IPS DF 6.9 (cell line): ENCODE measurements at regions not wholly inside any gene's neighbourhood (a gene's known extent, or its start where the extent isn't known, plus 50 kb on each side); places are given as distances from the start of the nearest gene placed in this dataset.
"Not testable (repeated sequence)": the region's sequence is repeated elsewhere in the genome, so short reads cannot be mapped to it uniquely, and the experiment has no call there.

Experiments used
- DNase-seq: peaks from one replicate; pipeline ENCODE4 v3.0.0-alpha.2; 2013; ENCODE audit warnings: low read depth, low spot score
- H3K27ac ChIP-seq: one replicate; pipeline ENCODE4 v1.5.1; 2013; ENCODE audit warnings: low read length, control low read depth
- H3K27me3 ChIP-seq: 2 replicates; pipeline ENCODE4 v1.6.1; 2013; ENCODE audit warnings: mild to moderate bottlenecking, low read length; ENCODE audit not compliant: control insufficient read depth, insufficient read depth
- H3K36me3 ChIP-seq: 2 replicates; pipeline ENCODE4 v1.6.1; 2013; ENCODE audit warnings: low read length; ENCODE audit not compliant: control insufficient read depth, insufficient read depth
- H3K4me1 ChIP-seq: 2 replicates; pipeline ENCODE4 v1.6.1; 2013; ENCODE audit warnings: low read length; ENCODE audit not compliant: control insufficient read depth, insufficient read depth
- H3K4me3 ChIP-seq: 2 replicates; pipeline ENCODE4 v1.5.1; 2013; ENCODE audit warnings: mild to moderate bottlenecking, low read length
- H3K9me3 ChIP-seq: 2 replicates; pipeline ENCODE4 v1.6.1; 2013; ENCODE audit warnings: low read length, inconsistent platforms; ENCODE audit not compliant: control insufficient read depth, insufficient read depth
- WGBS: extraction: QIAGEN DNeasy Blood & Tissue Kit; methylation state at CpG from one replicate; pipeline ENCODE4 v1.1.7; 2013; ENCODE audit warnings: mixed read lengths, missing lambda C conversion rate; ENCODE audit not compliant: insufficient read length, insufficient coverage; 5-methylcytosine and 5-hydroxymethylcytosine counted together

- Histone ChIP-seq H3K9me3 (no peaks in the 10 kb centered on the region), H3K4me3 (no peak overlapping the region), H3K27me3 (no peaks in the 10 kb centered on the region), H3K4me1 (no peaks in the 10 kb centered on the region; the same call in 1 of the 2 replicates), H3K27ac (no peak overlapping the region), H3K36me3 (no peaks in the 10 kb centered on the region)
- no CpG with 5 or more reads among the region's 3 CpGs for WGBS
- no peak for DNase-seq
These were observed 206.3 kb downstream of the SIPA1L2 start for GRCh38 chr1:232423591-232423990.

- H3K9me3 ChIP-seq = no peaks in the 10 kb centered on the region
- H3K4me1 ChIP-seq = no peaks in the 10 kb centered on the region; the same call in 1 of the 2 replicates
- no peaks in the 10 kb centered on the region for H3K36me3 ChIP-seq
- DNase-seq = no peak
- no peaks in the 10 kb centered on the region for H3K27me3 ChIP-seq
- WGBS = no CpG with 5 or more reads among the region's 8 CpGs
- no peak overlapping the region for H3K27ac ChIP-seq
- H3K4me3 ChIP-seq = no peak overlapping the region
These were observed 207.0 kb downstream of the SIPA1L2 start for GRCh38 chr1:232422898-232423297.

GRCh38 chr1:232422098-232422497 lies 207.8 kb downstream of the SIPA1L2 start:
- no peak for DNase-seq
- Histone ChIP-seq H3K36me3 (no peaks in the 10 kb centered on the region), H3K27ac (no peak overlapping the region), H3K4me3 (no peak overlapping the region), H3K27me3 (no peaks in the 10 kb centered on the region), H3K4me1 (no peaks in the 10 kb centered on the region; the same call in 1 of the 2 replicates), H3K9me3 (no peaks in the 10 kb centered on the region)

GRCh38 chr1:232421143-232421796 lies 208.7 kb downstream of the SIPA1L2 start:
- WGBS = no CpG with 5 or more reads among the region's 9 CpGs
- Histone ChIP-seq H3K9me3 (no peaks in the 10 kb centered on the region), H3K27ac (no peak overlapping the region), H3K27me3 (no peaks in the 10 kb centered on the region), H3K4me3 (no peak overlapping the region), H3K36me3 (no peaks in the 10 kb centered on the region), H3K4me1 (no peaks in the 10 kb centered on the region; the same call in 1 of the 2 replicates)
- no peak for DNase-seq

GRCh38 chr1:232417636-232418248 lies 212.2 kb downstream of the SIPA1L2 start:
- Histone ChIP-seq H3K27ac (no peak overlapping the region), H3K4me3 (no peak overlapping the region), H3K9me3 (no peaks in the 10 kb centered on the region), H3K36me3 (no peaks in the 10 kb centered on the region), H3K27me3 (no peaks in the 10 kb centered on the region), H3K4me1 (no peaks in the 10 kb centered on the region)
- DNase-seq = no peak
- no CpG with 5 or more reads among the region's 10 CpGs for WGBS

- H3K27me3 ChIP-seq = no peaks in the 10 kb centered on the region
- WGBS = no CpG with 5 or more reads among the region's 8 CpGs
- no peak overlapping the region for H3K4me3 ChIP-seq
- no peaks in the 10 kb centered on the region for H3K9me3 ChIP-seq
- no peak for DNase-seq
- no peaks in the 10 kb centered on the region for H3K4me1 ChIP-seq
- H3K36me3 ChIP-seq = no peaks in the 10 kb centered on the region
- H3K27ac ChIP-seq = no peak overlapping the region
These were observed 213.8 kb downstream of the SIPA1L2 start for GRCh38 chr1:232416026-232416568.

- no CpG with 5 or more reads among the region's 10 CpGs for WGBS
- not testable (repeated sequence) for H3K4me1 ChIP-seq, DNase-seq, H3K27me3 ChIP-seq, H3K4me3 ChIP-seq, H3K36me3 ChIP-seq, H3K27ac ChIP-seq, H3K9me3 ChIP-seq
These were observed 214.5 kb downstream of the SIPA1L2 start for GRCh38 chr1:232415481-232415880.

GRCh38 chr1:232414100-232414499 lies 215.8 kb downstream of the SIPA1L2 start:
- Histone ChIP-seq H3K4me1 (no peaks in the 10 kb centered on the region), H3K27me3 (no peaks in the 10 kb centered on the region), H3K27ac (no peak overlapping the region), H3K36me3 (no peaks in the 10 kb centered on the region), H3K9me3 (no peaks in the 10 kb centered on the region), H3K4me3 (no peak overlapping the region; the same call in 1 of the 2 replicates)
- no peak for DNase-seq
- no CpG with 5 or more reads among the region's 7 CpGs for WGBS

GRCh38 chr1:232413674-232414073 lies 216.3 kb downstream of the SIPA1L2 start:
- Histone ChIP-seq H3K9me3 (no peaks in the 10 kb centered on the region), H3K4me1 (no peaks in the 10 kb centered on the region), H3K36me3 (no peaks in the 10 kb centered on the region), H3K4me3 (no peak overlapping the region), H3K27ac (no peak overlapping the region), H3K27me3 (no peaks in the 10 kb centered on the region)
- no peak for DNase-seq
- no CpG with 5 or more reads among the region's 2 CpGs for WGBS

GRCh38 chr1:232409584-232409983 lies 220.3 kb downstream of the SIPA1L2 start:
- DNase-seq = no peak
- Histone ChIP-seq H3K27ac (no peak overlapping the region), H3K9me3 (no peaks in the 10 kb centered on the region), H3K4me1 (no peaks in the 10 kb centered on the region), H3K4me3 (no peak overlapping the region), H3K36me3 (no peaks in the 10 kb centered on the region), H3K27me3 (no peaks in the 10 kb centered on the region)

- H3K36me3 ChIP-seq = no peaks in the 10 kb centered on the region
- H3K27ac ChIP-seq = no peak overlapping the region
- H3K4me1 ChIP-seq = no peaks in the 10 kb centered on the region
- no peak for DNase-seq
- no peaks in the 10 kb centered on the region for H3K9me3 ChIP-seq
- no peak overlapping the region for H3K4me3 ChIP-seq
- no peaks in the 10 kb centered on the region for H3K27me3 ChIP-seq
These were observed 222.8 kb downstream of the SIPA1L2 start for GRCh38 chr1:232407120-232407519.
